Endodermal cell (in vitro differentiated cells): ENCODE measurements at regions not wholly inside any gene's neighbourhood (a gene's known extent, or its start where the extent isn't known, plus 50 kb on each side); places are given as distances from the start of the nearest gene placed in this dataset.

Experiments
- DNase-seq: peaks from one replicate; pipeline ENCODE4 v3.0.0-alpha.2; 2017
- H3K27ac ChIP-seq: 2 replicates; pipeline ENCODE4 v1.5.1; 2013; ENCODE audit warnings: mild to moderate bottlenecking, low read depth, low read length, moderate library complexity
- H3K27me3 ChIP-seq: 2 replicates; pipeline ENCODE4 v1.6.1; 2013; ENCODE audit warnings: mild to moderate bottlenecking, low read length, moderate library complexity; ENCODE audit not compliant: insufficient read depth, control insufficient read depth, poor library complexity, severe bottlenecking
- H3K36me3 ChIP-seq: 2 replicates; pipeline ENCODE4 v1.7.0; 2013; ENCODE audit warnings: mild to moderate bottlenecking, low read length, moderate library complexity; ENCODE audit not compliant: control insufficient read depth, insufficient read depth
- H3K4me1 ChIP-seq: one replicate; pipeline ENCODE4 v1.7.0; 2013; ENCODE audit warnings: low read length; ENCODE audit not compliant: control insufficient read depth, insufficient read depth
- H3K4me3 ChIP-seq: 2 replicates; pipeline ENCODE4 v1.5.1; 2013; ENCODE audit warnings: mild to moderate bottlenecking, low read length, moderate library complexity
- H3K9ac ChIP-seq: 2 replicates; pipeline ENCODE4 v1.6.1; 2013; ENCODE audit warnings: mild to moderate bottlenecking, low read length, moderate library complexity; ENCODE audit not compliant: poor library complexity, severe bottlenecking; ENCODE audit errors: extremely low read depth
- H3K9me3 ChIP-seq: 2 replicates; pipeline ENCODE4 v1.6.1; 2013; ENCODE audit warnings: mild to moderate bottlenecking, low read length, moderate library complexity; ENCODE audit not compliant: control insufficient read depth
- H3K27ac Mint-ChIP-seq: 2 replicates; pipeline ENCODE4 v1.8.0; 2020; ENCODE audit warnings: mixed read lengths
- H3K27me3 Mint-ChIP-seq: 2 replicates; pipeline ENCODE4 v1.8.0; 2021; ENCODE audit warnings: mild to moderate bottlenecking, mixed read lengths; ENCODE audit not compliant: insufficient read depth
- H3K36me3 Mint-ChIP-seq: 2 replicates; pipeline ENCODE4 v1.8.0; 2020; ENCODE audit warnings: low read depth, mixed read lengths
- H3K4me1 Mint-ChIP-seq: 2 replicates; pipeline ENCODE4 v1.8.0; 2020; ENCODE audit warnings: mixed read lengths
- H3K4me3 Mint-ChIP-seq: 2 replicates; pipeline ENCODE4 v1.8.0; 2020; ENCODE audit warnings: mild to moderate bottlenecking, moderate library complexity, mixed read lengths
- H3K9me3 Mint-ChIP-seq: 2 replicates; pipeline ENCODE4 v1.8.0; 2020; ENCODE audit warnings: mild to moderate bottlenecking, mixed read lengths
- CTCF ChIP-seq: fragments of 200-600 bp; sonication (generic); conservative IDR thresholded peaks from 2 replicates; pipeline ENCODE4 v1.5.0; 2021; ENCODE audit warnings: antibody characterized with exemption, mild to moderate bottlenecking
- WGBS, 2 experiments: methylation state at CpG; one replicate each; pipeline versions ENCODE4 v1.1.5 to v1.1.7; 2013; ENCODE audit warnings: missing lambda C conversion rate in 2 of 2, mixed read lengths in 1 of 2; ENCODE audit not compliant: insufficient coverage in 1 of 2, insufficient read length in 1 of 2; 5-methylcytosine and 5-hydroxymethylcytosine counted together

GRCh38 chr3:194784361-194784760, 98.7 kb downstream of the FAM43A start:
- H3K4me3 Mint-ChIP-seq = no peak overlapping the region
- no peaks in the 10 kb centered on the region for H3K4me1 Mint-ChIP-seq
- peaks cover 1% of the 10 kb centered on the region for H3K27me3 Mint-ChIP-seq
- H3K27ac Mint-ChIP-seq = no peak overlapping the region
- Histone ChIP-seq H3K4me1 (no peaks in the 10 kb centered on the region), H3K4me3 (no peak overlapping the region), H3K9ac (no peak overlapping the region), H3K9me3 (no peaks in the 10 kb centered on the region), H3K36me3 (no peaks in the 10 kb centered on the region), H3K27ac (no peak overlapping the region), H3K27me3 (no peaks in the 10 kb centered on the region)
- TF ChIP-seq CTCF = no peak
- 86 to 92% methylated on average over 1 to 5 of the region's 5 CpGs for WGBS, 2 experiments
- no peaks in the 10 kb centered on the region for H3K9me3 Mint-ChIP-seq
- H3K36me3 Mint-ChIP-seq = no peaks in the 10 kb centered on the region
- no peak for DNase-seq

GRCh38 chr3:194785315-194785714, 99.6 kb downstream of the FAM43A start:
- no peak overlapping the region for H3K27ac ChIP-seq
- no peaks in the 10 kb centered on the region for H3K27me3 ChIP-seq
- no peaks in the 10 kb centered on the region for H3K36me3 ChIP-seq
- H3K4me3 Mint-ChIP-seq = no peak overlapping the region
- H3K36me3 Mint-ChIP-seq = no peaks in the 10 kb centered on the region
- no peak overlapping the region for H3K9ac ChIP-seq
- 95 to 100% methylated on average over 3 to 4 of the region's 4 CpGs for WGBS, 2 experiments
- TF ChIP-seq CTCF = no peak
- peaks cover 1% of the 10 kb centered on the region for H3K27me3 Mint-ChIP-seq
- H3K4me1 Mint-ChIP-seq = no peaks in the 10 kb centered on the region
- no peaks in the 10 kb centered on the region for H3K9me3 Mint-ChIP-seq
- H3K4me3 ChIP-seq = no peak overlapping the region
- H3K27ac Mint-ChIP-seq = no peak overlapping the region
- no peaks in the 10 kb centered on the region for H3K4me1 ChIP-seq
- no peaks in the 10 kb centered on the region for H3K9me3 ChIP-seq
- no peak for DNase-seq

DNA sequence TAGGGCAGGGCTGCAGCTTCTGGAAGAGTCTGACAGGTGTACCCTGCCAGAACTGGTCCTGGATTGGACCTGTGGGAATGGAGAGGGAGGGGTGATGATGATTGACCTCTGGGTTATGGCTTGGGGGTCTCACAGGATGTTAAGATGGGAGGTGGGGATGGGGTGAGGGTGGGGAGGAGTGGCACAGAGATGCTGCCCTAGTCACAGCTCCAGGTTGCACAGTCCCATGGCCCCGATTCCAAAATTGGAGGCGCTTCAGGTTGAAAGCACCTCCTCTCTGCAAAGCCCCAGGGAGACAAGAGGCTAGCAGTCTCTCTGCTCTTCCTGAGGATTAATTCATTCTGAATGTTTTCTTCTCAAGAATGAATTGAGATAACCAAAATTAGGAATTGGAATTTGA, 101.4 kb downstream of the FAM43A start:
- no peak overlapping the region for H3K27ac ChIP-seq
- TF ChIP-seq CTCF = no peak
- Mint-ChIP-seq H3K4me1 (no peaks in the 10 kb centered on the region), H3K36me3 (no peaks in the 10 kb centered on the region), H3K9me3 (no peaks in the 10 kb centered on the region), H3K27ac (no peak overlapping the region), H3K4me3 (no peak overlapping the region), H3K27me3 (peaks cover 1% of the 10 kb centered on the region)
- H3K27me3 ChIP-seq = no peaks in the 10 kb centered on the region
- H3K9me3 ChIP-seq = no peaks in the 10 kb centered on the region
- no peak overlapping the region for H3K4me3 ChIP-seq
- no peaks in the 10 kb centered on the region for H3K36me3 ChIP-seq
- H3K4me1 ChIP-seq = no peaks in the 10 kb centered on the region
- peak; percentile 17 for DNase-seq
- 96 to 100% methylated on average over 2 of the region's 2 CpGs for WGBS, 2 experiments
- H3K9ac ChIP-seq = no peak overlapping the region
